ENCODE measurements at regions not wholly inside any gene's neighbourhood (a gene's known extent, or its start where the extent isn't known, plus 50 kb on each side); places are given as distances from the start of the nearest gene placed in this dataset.

GRCh38 chr16:16871196-16871595 lies 492.3 kb downstream of the NPIPA7 start:
- Histone ChIP-seq H3K27ac (ENCODE audit: low read depth in 1 of 3, low read length in 2 of 3) (no peak overlapping the region), H3K9me3 (ENCODE audit: control insufficient read depth in 2 of 2, insufficient read depth in 1 of 2, low read depth in 1 of 2, low read length in 1 of 2) (no peaks in the 10 kb centered on the region), H3K27me3 (ENCODE audit: control insufficient read depth in 3 of 3, insufficient read depth in 3 of 3, low read length in 3 of 3) (peaks cover 0 to 3% (median 0%) of the 10 kb centered on the region in 3 donors), H3K36me3 (ENCODE audit: control insufficient read depth in 3 of 3, insufficient read depth in 2 of 3, low read depth in 1 of 3, low read length in 3 of 3) (no peaks in the 10 kb centered on the region), H3K4me1 (ENCODE audit: control insufficient read depth in 3 of 3, insufficient read depth in 2 of 3, low read depth in 1 of 3, low read length in 2 of 3) (no peaks in the 10 kb centered on the region), H3K4me3 (ENCODE audit: low read depth in 1 of 3, low read length in 3 of 3) (no peak overlapping the region)
- DNase-seq = no peak
- no peak for FAIRE-seq
- WGBS, 3 donors = 54 to 65% (median 61%) methylated on average over 8 to 9 of the region's 9 CpGs

- no peak overlapping the region for H3K27ac ChIP-seq (ENCODE audit: low read depth in 1 of 3, low read length in 2 of 3)
- WGBS, 3 donors = 78 to 84% (median 80%) methylated on average over 2 of the region's 2 CpGs
- DNase-seq (no peak), FAIRE-seq (no peak)
- H3K9me3 ChIP-seq (ENCODE audit: control insufficient read depth in 2 of 2, insufficient read depth in 1 of 2, low read depth in 1 of 2, low read length in 1 of 2) = no peaks in the 10 kb centered on the region
- no peaks in the 10 kb centered on the region for H3K36me3 ChIP-seq (ENCODE audit: control insufficient read depth in 3 of 3, insufficient read depth in 2 of 3, low read depth in 1 of 3, low read length in 3 of 3)
- H3K27me3 ChIP-seq (ENCODE audit: control insufficient read depth in 3 of 3, insufficient read depth in 3 of 3, low read length in 3 of 3) = no peaks in the 10 kb centered on the region
- H3K4me3 ChIP-seq (ENCODE audit: low read depth in 1 of 3, low read length in 3 of 3) = no peak overlapping the region
- no peaks in the 10 kb centered on the region for H3K4me1 ChIP-seq (ENCODE audit: control insufficient read depth in 3 of 3, insufficient read depth in 2 of 3, low read depth in 1 of 3, low read length in 2 of 3)
Measured at GRCh38 chr16:16877061-16877460, 498.1 kb downstream of the NPIPA7 start.

- Histone ChIP-seq H3K4me1 (ENCODE audit: control insufficient read depth in 3 of 3, insufficient read depth in 2 of 3, low read depth in 1 of 3, low read length in 2 of 3) (no peaks in the 10 kb centered on the region), H3K4me3 (ENCODE audit: low read depth in 1 of 3, low read length in 3 of 3) (no peak overlapping the region), H3K27ac (ENCODE audit: low read depth in 1 of 3, low read length in 2 of 3) (no peak overlapping the region), H3K27me3 (ENCODE audit: control insufficient read depth in 3 of 3, insufficient read depth in 3 of 3, low read length in 3 of 3) (no peaks in the 10 kb centered on the region), H3K9me3 (ENCODE audit: control insufficient read depth in 2 of 2, insufficient read depth in 1 of 2, low read depth in 1 of 2, low read length in 1 of 2) (no peaks in the 10 kb centered on the region), H3K36me3 (ENCODE audit: control insufficient read depth in 3 of 3, insufficient read depth in 2 of 3, low read depth in 1 of 3, low read length in 3 of 3) (no peaks in the 10 kb centered on the region)
- FAIRE-seq (no peak), DNase-seq (no peak)
- WGBS, 3 donors = 49 to 76% (median 53%) methylated on average over 8 of the region's 8 CpGs
Measured at GRCh38 chr16:16879567-16880251, 500.8 kb downstream of the NPIPA7 start.

- Histone ChIP-seq H3K27ac (ENCODE audit: low read depth in 1 of 3, low read length in 2 of 3) (no peak overlapping the region), H3K36me3 (ENCODE audit: control insufficient read depth in 3 of 3, insufficient read depth in 2 of 3, low read depth in 1 of 3, low read length in 3 of 3) (no peaks in the 10 kb centered on the region), H3K27me3 (ENCODE audit: control insufficient read depth in 3 of 3, insufficient read depth in 3 of 3, low read length in 3 of 3) (no peaks in the 10 kb centered on the region), H3K4me1 (ENCODE audit: control insufficient read depth in 3 of 3, insufficient read depth in 2 of 3, low read depth in 1 of 3, low read length in 2 of 3) (no peaks in the 10 kb centered on the region), H3K4me3 (ENCODE audit: low read depth in 1 of 3, low read length in 3 of 3) (no peak overlapping the region), H3K9me3 (ENCODE audit: control insufficient read depth in 2 of 2, insufficient read depth in 1 of 2, low read depth in 1 of 2, low read length in 1 of 2) (no peaks in the 10 kb centered on the region)
- DNase-seq (no peak), FAIRE-seq (no peak)
- WGBS, 3 donors = 60 to 63% (median 62%) methylated on average over 7 of the region's 7 CpGs
Measured at GRCh38 chr16:16881814-16882213, 502.9 kb downstream of the NPIPA7 start.

GRCh38 chr16:16882766-16883165 lies 503.8 kb downstream of the NPIPA7 start:
- Histone ChIP-seq H3K4me1 (ENCODE audit: control insufficient read depth in 3 of 3, insufficient read depth in 2 of 3, low read depth in 1 of 3, low read length in 2 of 3) (no peaks in the 10 kb centered on the region), H3K9me3 (ENCODE audit: control insufficient read depth in 2 of 2, insufficient read depth in 1 of 2, low read depth in 1 of 2, low read length in 1 of 2) (no peaks in the 10 kb centered on the region), H3K4me3 (ENCODE audit: low read depth in 1 of 3, low read length in 3 of 3) (no peak overlapping the region), H3K27me3 (ENCODE audit: control insufficient read depth in 3 of 3, insufficient read depth in 3 of 3, low read length in 3 of 3) (no peaks in the 10 kb centered on the region), H3K36me3 (ENCODE audit: control insufficient read depth in 3 of 3, insufficient read depth in 2 of 3, low read depth in 1 of 3, low read length in 3 of 3) (no peaks in the 10 kb centered on the region), H3K27ac (ENCODE audit: low read depth in 1 of 3, low read length in 2 of 3) (no peak overlapping the region)
- 79 to 86% (median 80%) methylated on average over 3 of the region's 3 CpGs for WGBS, 3 donors
- FAIRE-seq = no peak
- no peak for DNase-seq

- no peak overlapping the region for H3K4me3 ChIP-seq (ENCODE audit: low read depth in 1 of 3, low read length in 3 of 3)
- no peaks in the 10 kb centered on the region for H3K9me3 ChIP-seq (ENCODE audit: control insufficient read depth in 2 of 2, insufficient read depth in 1 of 2, low read depth in 1 of 2, low read length in 1 of 2)
- FAIRE-seq (no peak), DNase-seq (no peak)
- H3K27ac ChIP-seq (ENCODE audit: low read depth in 1 of 3, low read length in 2 of 3) = no peak overlapping the region
- H3K36me3 ChIP-seq (ENCODE audit: control insufficient read depth in 3 of 3, insufficient read depth in 2 of 3, low read depth in 1 of 3, low read length in 3 of 3) = no peaks in the 10 kb centered on the region
- WGBS, 3 donors = 81 to 96% (median 81%) methylated on average over 1 of the region's 1 CpG
- no peaks in the 10 kb centered on the region for H3K4me1 ChIP-seq (ENCODE audit: control insufficient read depth in 3 of 3, insufficient read depth in 2 of 3, low read depth in 1 of 3, low read length in 2 of 3)
- no peaks in the 10 kb centered on the region for H3K27me3 ChIP-seq (ENCODE audit: control insufficient read depth in 3 of 3, insufficient read depth in 3 of 3, low read length in 3 of 3)
Measured at GRCh38 chr16:16884451-16884850, 505.5 kb downstream of the NPIPA7 start.

- no peak for FAIRE-seq
- 82 to 92% (median 89%) methylated on average over 4 of the region's 4 CpGs for WGBS, 3 donors
Measured at GRCh38 chr16:16887193-16887592, 508.3 kb downstream of the NPIPA7 start.

GRCh38 chr16:16890964-16891363 lies 512.0 kb downstream of the NPIPA7 start:
- no peaks in the 10 kb centered on the region for H3K9me3 ChIP-seq (ENCODE audit: control insufficient read depth in 2 of 2, insufficient read depth in 1 of 2, low read depth in 1 of 2, low read length in 1 of 2)
- H3K4me1 ChIP-seq (ENCODE audit: control insufficient read depth in 3 of 3, insufficient read depth in 2 of 3, low read depth in 1 of 3, low read length in 2 of 3) = no peaks in the 10 kb centered on the region
- no peak overlapping the region for H3K27ac ChIP-seq (ENCODE audit: low read depth in 1 of 3, low read length in 2 of 3)
- WGBS, 3 donors = 54 to 76% (median 59%) methylated on average over 2 of the region's 2 CpGs
- DNase-seq (no peak), FAIRE-seq (no peak)
- no peaks in the 10 kb centered on the region for H3K36me3 ChIP-seq (ENCODE audit: control insufficient read depth in 3 of 3, insufficient read depth in 2 of 3, low read depth in 1 of 3, low read length in 3 of 3)
- H3K4me3 ChIP-seq (ENCODE audit: low read depth in 1 of 3, low read length in 3 of 3) = no peak overlapping the region
- no peaks in the 10 kb centered on the region for H3K27me3 ChIP-seq (ENCODE audit: control insufficient read depth in 3 of 3, insufficient read depth in 3 of 3, low read length in 3 of 3)

More at GRCh38 chr16:16887193-16887592, 508.3 kb downstream of the NPIPA7 start:
- no peak overlapping the region for H3K4me3 ChIP-seq (ENCODE audit: low read depth in 1 of 3, low read length in 3 of 3)
- H3K27ac ChIP-seq (ENCODE audit: low read depth in 1 of 3, low read length in 2 of 3) = no peak overlapping the region
- no peak for DNase-seq
- H3K4me1 ChIP-seq (ENCODE audit: control insufficient read depth in 3 of 3, insufficient read depth in 2 of 3, low read depth in 1 of 3, low read length in 2 of 3) = no peaks in the 10 kb centered on the region
- H3K36me3 ChIP-seq (ENCODE audit: control insufficient read depth in 3 of 3, insufficient read depth in 2 of 3, low read depth in 1 of 3, low read length in 3 of 3) = no peaks in the 10 kb centered on the region
- H3K27me3 ChIP-seq (ENCODE audit: control insufficient read depth in 3 of 3, insufficient read depth in 3 of 3, low read length in 3 of 3) = no peaks in the 10 kb centered on the region
- no peaks in the 10 kb centered on the region for H3K9me3 ChIP-seq (ENCODE audit: control insufficient read depth in 2 of 2, insufficient read depth in 1 of 2, low read depth in 1 of 2, low read length in 1 of 2)

GRCh38 chr16:16904601-16905000 lies 525.7 kb downstream of the NPIPA7 start:
- no peaks in the 10 kb centered on the region for H3K27me3 ChIP-seq (ENCODE audit: control insufficient read depth in 3 of 3, insufficient read depth in 3 of 3, low read length in 3 of 3)
- no peaks in the 10 kb centered on the region for H3K36me3 ChIP-seq (ENCODE audit: control insufficient read depth in 3 of 3, insufficient read depth in 2 of 3, low read depth in 1 of 3, low read length in 3 of 3)
- no peak overlapping the region for H3K27ac ChIP-seq (ENCODE audit: low read depth in 1 of 3, low read length in 2 of 3)
- WGBS, 3 donors = 54 to 75% (median 69%) methylated on average over 1 of the region's 1 CpG
- FAIRE-seq = no peak
- H3K4me3 ChIP-seq (ENCODE audit: low read depth in 1 of 3, low read length in 3 of 3) = no peak overlapping the region
- DNase-seq = no peak
- H3K4me1 ChIP-seq (ENCODE audit: control insufficient read depth in 3 of 3, insufficient read depth in 2 of 3, low read depth in 1 of 3, low read length in 2 of 3) = no peaks in the 10 kb centered on the region
- peaks cover 0 to 2% of the 10 kb centered on the region in 2 donors for H3K9me3 ChIP-seq (ENCODE audit: control insufficient read depth in 2 of 2, insufficient read depth in 1 of 2, low read depth in 1 of 2, low read length in 1 of 2)

Data from small intestine (tissue), 7 donors.